HCT116 (cell line): ENCODE measurements at regions not wholly inside any gene's neighbourhood (a gene's known extent, or its start where the extent isn't known, plus 50 kb on each side); places are given as distances from the start of the nearest gene placed in this dataset.

Experiments
- CEBPB ChIP-seq: IDR thresholded peaks from 2 replicates; pipeline ENCODE4 v1.6.1; 2012; ENCODE audit warnings: low read depth
- CTCF ChIP-seq, 3 experiments: fragments of 200-600 bp in 1 of 3; sonication (generic) in 1 of 3; IDR thresholded peaks in 2 of 3; conservative IDR thresholded peaks in 1 of 3; 2 replicates each; pipeline ENCODE4 v1.5.1; 2012 to 2017; ENCODE audit warnings: low read depth in 2 of 3, low read length in 2 of 3, antibody characterized with exemption in 1 of 3, borderline replicate concordance in 1 of 3, control low read depth in 1 of 3, mild to moderate bottlenecking in 1 of 3, mixed read lengths in 1 of 3, mixed run types in 1 of 3, moderate library complexity in 1 of 3; ENCODE audit not compliant: insufficient read depth in 1 of 3
- EGR1 ChIP-seq: IDR thresholded peaks from 2 replicates; pipeline ENCODE4 v1.6.1; 2012; ENCODE audit warnings: low read depth
- EZH2 ChIP-seq: fragments of 200-600 bp; sonication (generic); IDR thresholded peaks from 2 replicates; pipeline ENCODE4 v1.6.1; 2017; ENCODE audit warnings: antibody characterized with exemption, mixed run types
- JUND ChIP-seq: IDR thresholded peaks from 2 replicates; pipeline ENCODE4 v1.6.1; 2012
- POLR2A ChIP-seq: IDR thresholded peaks from 2 replicates; pipeline ENCODE4 v1.7.0; 2011; ENCODE audit warnings: borderline replicate concordance; ENCODE audit not compliant: insufficient read depth, insufficient read length; ENCODE audit errors: extremely low read depth
- POLR2AphosphoS5 ChIP-seq: IDR thresholded peaks from 2 replicates; pipeline ENCODE4 v1.6.1; 2011; ENCODE audit warnings: mild to moderate bottlenecking, low read depth, low read length, moderate library complexity
- RAD21 ChIP-seq: IDR thresholded peaks from 2 replicates; pipeline ENCODE4 v1.6.1; 2012; ENCODE audit warnings: low read depth, mild to moderate bottlenecking
- SIN3A ChIP-seq: IDR thresholded peaks from 2 replicates; pipeline ENCODE4 v1.6.1; 2012; ENCODE audit warnings: low read depth
- SP1 ChIP-seq: IDR thresholded peaks from 2 replicates; pipeline ENCODE4 v1.6.1; 2012; ENCODE audit warnings: low read depth
- YY1 ChIP-seq: IDR thresholded peaks from 2 replicates; pipeline ENCODE4 v1.6.1; 2011; ENCODE audit warnings: low read length, low read depth, moderate library complexity, mild to moderate bottlenecking; ENCODE audit not compliant: insufficient replicate concordance; ENCODE audit errors: extremely low read depth
- ZBTB33 ChIP-seq: IDR thresholded peaks from 2 replicates; pipeline ENCODE4 v1.6.1; 2011; ENCODE audit warnings: mild to moderate bottlenecking, low read length, moderate library complexity; ENCODE audit not compliant: insufficient replicate concordance; ENCODE audit errors: extremely low read depth
- ZNF274 ChIP-seq: fragments of 200-500 bp; sonication (Bioruptor generic); IDR thresholded peaks from 2 replicates; pipeline ENCODE4 v1.6.1; 2014; ENCODE audit warnings: mild to moderate bottlenecking, low read depth, low read length, inconsistent platforms

GRCh38 chr2:16478434-16479210 is 187.0 kb downstream of the CYRIA start:
- TF ChIP-seq POLR2AphosphoS5 (no peak), EZH2 (no peak), ZNF274 (no peak), CTCF (IDR thresholded peaks at IDR 0.05 in 2 of 3, conservative IDR thresholded peaks at IDR 0.05 in 1 of 3; ENCODE audit: borderline replicate concordance in 1 of 3, insufficient read depth in 1 of 3, low read depth in 2 of 3, low read length in 2 of 3) (no peak), JUND (no peak), SP1 (no peak), CEBPB (no peak), POLR2A (no peak), SIN3A (no peak), ZBTB33 (no peak), YY1 (no peak), EGR1 (no peak), RAD21 (no peak)
